Glutamatergic neuron (in vitro differentiated cells): ENCODE measurements at regions not wholly inside any gene's neighbourhood (a gene's known extent, or its start where the extent isn't known, plus 50 kb on each side); places are given as distances from the start of the nearest gene placed in this dataset.
A peak's percentile ranks its signal among the peaks of the same experiment; 100 is the strongest.

Source experiments
- DNase-seq: peaks from one replicate; pipeline ENCODE4 v3.0.0; 2022
- H3K27ac Mint-ChIP-seq: one replicate; pipeline ENCODE4 v1.8.0; 2020; ENCODE audit warnings: mild to moderate bottlenecking, mixed read lengths, inconsistent platforms; ENCODE audit not compliant: unreplicated experiment
- H3K27me3 Mint-ChIP-seq: one replicate; pipeline ENCODE4 v1.8.0; 2020; ENCODE audit warnings: mild to moderate bottlenecking, moderate library complexity, mixed read lengths, inconsistent platforms; ENCODE audit not compliant: unreplicated experiment
- H3K36me3 Mint-ChIP-seq: one replicate; pipeline ENCODE4 v1.8.0; 2020; ENCODE audit warnings: mild to moderate bottlenecking, mixed read lengths, inconsistent platforms; ENCODE audit not compliant: unreplicated experiment
- H3K4me1 Mint-ChIP-seq: one replicate; pipeline ENCODE4 v1.8.0; 2020; ENCODE audit warnings: mild to moderate bottlenecking, low read depth, mixed read lengths, inconsistent platforms; ENCODE audit not compliant: unreplicated experiment
- H3K4me3 Mint-ChIP-seq: one replicate; pipeline ENCODE4 v1.8.0; 2020; ENCODE audit warnings: mild to moderate bottlenecking, mixed read lengths, inconsistent platforms; ENCODE audit not compliant: unreplicated experiment
- H3K9me3 Mint-ChIP-seq: one replicate; pipeline ENCODE4 v1.8.0; 2020; ENCODE audit warnings: mild to moderate bottlenecking, moderate library complexity, mixed read lengths, inconsistent platforms; ENCODE audit not compliant: unreplicated experiment
- CTCF ChIP-seq: fragments of 200-600 bp; sonication (generic); IDR thresholded peaks from one replicate; pipeline ENCODE4 v1.5.0; 2021; ENCODE audit not compliant: partially characterized antibody, unreplicated experiment

GRCh38 chr6:33927616-33928015, 123.8 kb upstream of the MLN start:
- no peak for TF ChIP-seq CTCF
- peaks cover 15% of the 10 kb centered on the region for H3K4me1 Mint-ChIP-seq
- peaks cover 5% of the 10 kb centered on the region for H3K27me3 Mint-ChIP-seq
- H3K27ac Mint-ChIP-seq: no peak overlapping the region
- no peak for DNase-seq
- no peak overlapping the region for H3K4me3 Mint-ChIP-seq
- peaks cover 15% of the 10 kb centered on the region for H3K9me3 Mint-ChIP-seq
- no peaks in the 10 kb centered on the region for H3K36me3 Mint-ChIP-seq

GRCh38 chr6:33927112-33927511, 123.3 kb upstream of the MLN start:
- Mint-ChIP-seq H3K36me3 (no peaks in the 10 kb centered on the region), H3K9me3 (peaks cover 16% of the 10 kb centered on the region), H3K27me3 (peaks cover 5% of the 10 kb centered on the region), H3K4me1 (peaks cover 15% of the 10 kb centered on the region), H3K4me3 (no peak overlapping the region), H3K27ac (no peak overlapping the region)
- DNase-seq: no peak
- no peak for TF ChIP-seq CTCF

GRCh38 chr6:33926451-33926850, 122.6 kb upstream of the MLN start:
- Mint-ChIP-seq H3K27me3 (peaks cover 3% of the 10 kb centered on the region), H3K4me1 (peaks cover 15% of the 10 kb centered on the region), H3K36me3 (no peaks in the 10 kb centered on the region), H3K4me3 (no peak overlapping the region), H3K27ac (no peak overlapping the region), H3K9me3 (peaks cover 16% of the 10 kb centered on the region)
- no peak for TF ChIP-seq CTCF
- DNase-seq: peak; percentile 34

- H3K36me3 Mint-ChIP-seq: no peaks in the 10 kb centered on the region
- no peak overlapping the region for H3K4me3 Mint-ChIP-seq
- H3K27ac Mint-ChIP-seq: no peak overlapping the region
- peaks cover 3% of the 10 kb centered on the region for H3K27me3 Mint-ChIP-seq
- H3K9me3 Mint-ChIP-seq: peaks cover 14% of the 10 kb centered on the region
- TF ChIP-seq CTCF: no peak
- H3K4me1 Mint-ChIP-seq: peaks cover 14% of the 10 kb centered on the region
- no peak for DNase-seq
Observed at GRCh38 chr6:33925936-33926335, 122.1 kb upstream of the MLN start.

- no peak for DNase-seq
- H3K36me3 Mint-ChIP-seq: no peaks in the 10 kb centered on the region
- H3K4me1 Mint-ChIP-seq: peaks cover 9% of the 10 kb centered on the region
- peaks cover 3% of the 10 kb centered on the region for H3K27me3 Mint-ChIP-seq
- H3K9me3 Mint-ChIP-seq: peaks cover 11% of the 10 kb centered on the region
- no peak for TF ChIP-seq CTCF
- no peak overlapping the region for H3K27ac Mint-ChIP-seq
- no peak overlapping the region for H3K4me3 Mint-ChIP-seq
Observed at GRCh38 chr6:33925210-33925609, 121.4 kb upstream of the MLN start.
